ENCODE measurements at regions not wholly inside any gene's neighbourhood (a gene's known extent, or its start where the extent isn't known, plus 50 kb on each side); places are given as distances from the start of the nearest gene placed in this dataset.

DNA sequence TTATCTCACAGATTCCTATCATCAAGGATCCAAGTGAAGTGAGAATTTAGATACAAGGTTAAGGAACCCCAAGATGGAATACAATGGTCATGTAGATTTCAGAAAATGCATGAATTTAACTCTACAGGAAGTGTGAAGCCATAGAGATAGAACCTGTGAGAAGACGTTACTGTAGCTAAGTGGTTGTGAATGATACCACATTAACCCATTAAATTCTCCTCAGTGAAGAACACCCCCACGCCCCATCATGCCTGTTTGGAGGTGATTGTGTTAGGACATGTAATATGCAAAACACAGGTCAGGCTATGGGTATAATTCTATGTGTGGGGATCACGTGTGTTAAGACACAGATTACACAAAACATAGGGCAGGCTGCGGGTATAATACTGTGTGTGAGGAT is 1166.7 kb downstream of the EFNB2 start:
- no peaks in the 10 kb centered on the region for H3K4me1 ChIP-seq
- WGBS, 2 donors (ENCODE audit: low coverage in 1 of 2) = 82 to 87% methylated on average over 4 of the region's 4 CpGs

GRCh38 chr13:105365831-105366230 is 1169.6 kb downstream of the EFNB2 start:
- no peak for TF ChIP-seq EP300 (IDR thresholded peaks at IDR 0.05)
- H3K36me3 ChIP-seq = no peaks in the 10 kb centered on the region
- no peaks in the 10 kb centered on the region for H3K9me3 ChIP-seq
- no peaks in the 10 kb centered on the region for H3K4me1 ChIP-seq
- WGBS, 2 donors (ENCODE audit: low coverage in 1 of 2) = 54 to 100% methylated on average over 1 of the region's 1 CpG
- H3K27me3 ChIP-seq = no peaks in the 10 kb centered on the region
- H3K4me3 ChIP-seq = no peak overlapping the region
- no peak for ATAC-seq
- no peak overlapping the region for H3K27ac ChIP-seq

More for the DNA sequence above, 1166.7 kb downstream of the EFNB2 start:
- no peak overlapping the region for H3K4me3 ChIP-seq
- H3K27me3 ChIP-seq = no peaks in the 10 kb centered on the region
- TF ChIP-seq CTCF (IDR thresholded peaks at IDR 0.05) = no peak
- peaks cover 0 to 10% (median 0%) of the 10 kb centered on the region in 3 donors for H3K9me3 ChIP-seq
- no peaks in the 10 kb centered on the region for H3K36me3 ChIP-seq
- ATAC-seq = no peak
- no peak overlapping the region for H3K27ac ChIP-seq

DNA sequence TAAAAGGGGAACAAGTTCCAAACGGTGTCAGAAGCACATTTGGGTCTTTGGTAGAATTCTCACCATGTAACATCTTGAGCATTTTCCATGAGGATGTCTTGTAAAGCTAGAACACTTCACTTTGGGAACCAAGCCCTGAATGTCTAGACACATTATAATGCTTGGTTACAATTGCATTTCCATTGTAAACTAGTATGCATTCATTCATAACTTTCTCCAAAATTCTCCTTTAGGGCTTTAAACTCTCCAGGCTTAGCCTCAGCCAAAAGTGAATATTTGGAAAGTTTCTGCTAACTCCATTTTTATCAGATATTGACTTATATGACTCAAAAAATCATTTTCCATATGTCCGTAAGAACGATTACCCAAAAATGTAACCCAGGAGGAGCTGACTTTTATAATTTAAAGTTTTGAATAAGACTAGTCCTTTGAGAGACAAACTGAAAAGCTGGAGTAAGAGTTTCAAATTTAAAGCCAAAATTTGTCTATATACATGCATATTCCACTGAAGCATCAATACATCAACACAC is 1170.4 kb downstream of the EFNB2 start:
- Histone ChIP-seq H3K4me3 (no peak overlapping the region), H3K36me3 (no peaks in the 10 kb centered on the region), H3K9me3 (no peaks in the 10 kb centered on the region), H3K4me1 (no peaks in the 10 kb centered on the region), H3K27me3 (no peaks in the 10 kb centered on the region), H3K27ac (no peak overlapping the region)
- no peak for ATAC-seq
- WGBS, 2 donors (ENCODE audit: low coverage in 1 of 2) = 74% methylated on average over 3 of the region's 3 CpGs
- TF ChIP-seq EP300 (IDR thresholded peaks at IDR 0.05) (no peak), POLR2A (IDR thresholded peaks at IDR 0.05) (no peak), POLR2AphosphoS5 (IDR thresholded peaks at IDR 0.05) (no peak), CTCF (IDR thresholded peaks at IDR 0.05) (no peak)

GRCh38 chr13:105364191-105364590 is 1171.3 kb downstream of the EFNB2 start:
- Histone ChIP-seq H3K4me3 (no peak overlapping the region), H3K27me3 (no peaks in the 10 kb centered on the region), H3K36me3 (no peaks in the 10 kb centered on the region), H3K4me1 (no peaks in the 10 kb centered on the region), H3K27ac (no peak overlapping the region), H3K9me3 (no peaks in the 10 kb centered on the region)
- TF ChIP-seq CTCF (IDR thresholded peaks at IDR 0.05) = no peak
- no peak for TF ChIP-seq EP300 (IDR thresholded peaks at IDR 0.05)
- no peak for TF ChIP-seq POLR2AphosphoS5 (IDR thresholded peaks at IDR 0.05)
- TF ChIP-seq POLR2A (IDR thresholded peaks at IDR 0.05) = no peak
- ATAC-seq = no peak
- 10 to 20% methylated on average over 3 of the region's 3 CpGs for whole genome bisulfite sequencing, 2 donors (ENCODE audit: low coverage in 1 of 2)

DNA sequence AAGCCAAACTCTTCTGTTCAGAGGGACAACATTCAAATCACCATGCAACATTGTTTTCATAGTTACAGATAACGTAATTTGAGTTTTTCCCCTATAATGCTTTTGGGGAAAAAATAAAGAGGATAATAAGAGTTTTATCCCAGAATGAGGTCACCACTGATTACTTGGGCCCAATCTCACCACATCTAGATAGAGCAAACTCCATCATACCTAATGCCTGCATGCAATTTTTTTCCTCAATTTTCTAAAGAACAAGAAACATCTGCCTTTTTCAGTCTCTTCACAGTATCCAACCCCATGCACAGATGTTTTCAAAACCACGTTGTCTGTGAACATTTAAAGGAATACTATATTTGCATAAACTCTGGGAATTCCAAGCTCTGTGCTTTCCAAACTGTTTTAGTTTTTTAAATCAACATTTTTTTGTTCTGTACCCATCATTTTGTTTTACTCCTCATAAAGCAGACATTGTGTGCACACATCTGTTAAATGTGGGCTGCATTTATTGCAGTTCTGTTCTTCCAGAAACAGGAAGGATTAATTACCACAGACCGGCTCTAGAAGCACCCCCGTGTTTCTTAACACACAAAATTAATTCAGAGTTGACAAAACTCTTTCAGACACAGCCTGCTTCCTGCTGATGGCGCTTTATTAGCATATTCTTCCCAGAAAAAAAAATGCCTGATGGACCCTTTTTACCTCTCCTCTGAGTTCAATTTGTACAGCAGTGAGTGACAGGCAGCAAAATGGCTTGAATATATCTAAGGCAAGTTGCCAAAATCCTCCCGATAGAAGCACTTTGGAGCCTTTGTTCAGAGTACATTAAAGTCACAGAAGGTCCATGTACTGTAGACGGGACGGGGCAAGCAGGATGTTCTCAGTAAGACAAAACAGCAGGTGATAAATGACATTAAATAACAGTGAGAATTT is 1171.9 kb downstream of the EFNB2 start:
- whole genome bisulfite sequencing, 2 donors (ENCODE audit: low coverage in 1 of 2) = 17 to 18% methylated on average over 6 to 8 of the region's 8 CpGs
- Histone ChIP-seq H3K36me3 (no peaks in the 10 kb centered on the region), H3K27ac (no peak overlapping the region), H3K4me3 (no peak overlapping the region), H3K4me1 (no peaks in the 10 kb centered on the region), H3K27me3 (no peaks in the 10 kb centered on the region), H3K9me3 (no peaks in the 10 kb centered on the region)
- TF ChIP-seq POLR2AphosphoS5 (IDR thresholded peaks at IDR 0.05) (no peak), EP300 (IDR thresholded peaks at IDR 0.05) (no peak), POLR2A (IDR thresholded peaks at IDR 0.05) (no peak)
- ATAC-seq = no peak

DNA sequence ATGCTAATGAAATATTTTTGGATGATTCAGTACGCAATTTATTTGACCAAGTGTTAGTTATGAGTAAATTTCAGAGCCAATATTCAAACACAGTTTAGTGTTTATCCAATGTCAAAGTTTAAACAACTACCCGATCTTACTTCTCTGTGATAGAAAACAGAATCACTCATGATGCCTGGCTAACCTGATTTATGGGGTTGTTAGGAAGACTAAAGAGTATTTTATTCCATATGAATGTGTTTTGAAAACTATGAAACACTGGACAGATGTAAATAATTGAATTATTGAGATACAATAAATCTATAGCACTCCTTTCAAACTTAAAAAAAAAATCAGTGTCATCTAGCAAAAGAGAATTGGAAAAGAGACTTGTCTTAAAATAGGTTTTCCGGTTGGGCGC is 1181.8 kb downstream of the EFNB2 start:
- Histone ChIP-seq H3K9me3 (no peaks in the 10 kb centered on the region), H3K4me3 (no peak overlapping the region), H3K4me1 (no peaks in the 10 kb centered on the region), H3K27ac (no peak overlapping the region), H3K36me3 (no peaks in the 10 kb centered on the region), H3K27me3 (no peaks in the 10 kb centered on the region)
- ATAC-seq = no peak
- WGBS, 2 donors (ENCODE audit: low coverage in 1 of 2) = 67 to 79% methylated on average over 4 of the region's 4 CpGs
- no peak for TF ChIP-seq EP300 (IDR thresholded peaks at IDR 0.05)
- TF ChIP-seq POLR2A (IDR thresholded peaks at IDR 0.05) = no peak
- TF ChIP-seq POLR2AphosphoS5 (IDR thresholded peaks at IDR 0.05) = no peak
- no peak for TF ChIP-seq CTCF (IDR thresholded peaks at IDR 0.05)

Data from gastroesophageal sphincter (tissue), 4 donors.